CD4-positive, alpha-beta memory T cell (primary cell): ENCODE measurements at regions not wholly inside any gene's neighbourhood (a gene's known extent, or its start where the extent isn't known, plus 50 kb on each side); places are given as distances from the start of the nearest gene placed in this dataset.

Experiments used
- CTCF ChIA-PET: fragments of 350-600 bp; sonication (Branson Sonifier 250); formaldehyde crosslinking; loops from one replicate; lab custom pipeline; 2021; ENCODE audit warnings: inconsistent platforms; ENCODE audit not compliant: partially characterized antibody; lab: Charles Lee
- POLR2A ChIA-PET: fragments of 350-600 bp; sonication (Branson Sonifier 250); formaldehyde crosslinking; loops from one replicate; lab custom pipeline; 2021; ENCODE audit not compliant: partially characterized antibody; lab: Charles Lee
- DNase-seq, 5 donors: peaks; one replicate each; pipeline versions ENCODE4 v3.0.0 to v3.0.0-alpha.2; 2020 to 2022; ENCODE audit warnings: mixed read lengths in 1 of 5
- H3K27ac ChIP-seq: one replicate; pipeline ENCODE4 v1.7.0; 2013; ENCODE audit warnings: low read depth, low read length
- H3K27me3 ChIP-seq: 2 replicates; pipeline ENCODE4 v1.7.0; 2013; ENCODE audit warnings: mild to moderate bottlenecking, low read length, moderate library complexity; ENCODE audit not compliant: insufficient read depth
- H3K36me3 ChIP-seq: 2 replicates; pipeline ENCODE4 v1.7.0; 2013; ENCODE audit warnings: mild to moderate bottlenecking, low read length, moderate library complexity; ENCODE audit not compliant: insufficient read depth
- H3K4me1 ChIP-seq: 2 replicates; pipeline ENCODE4 v1.7.0; 2013; ENCODE audit warnings: mild to moderate bottlenecking, low read length, moderate library complexity; ENCODE audit not compliant: insufficient read depth
- H3K4me3 ChIP-seq, 2 donors: one replicate each; pipeline ENCODE4 v1.7.0; 2013; ENCODE audit warnings: low read length in 2 of 2, mild to moderate bottlenecking in 1 of 2
- H3K9me3 ChIP-seq, 2 donors: one replicate each; pipeline ENCODE4 v1.7.0; 2013; ENCODE audit warnings: low read length in 2 of 2, control low read depth in 1 of 2; ENCODE audit not compliant: control insufficient read depth in 1 of 2
- H3K27ac Mint-ChIP-seq, 7 donors: one replicate each; pipeline ENCODE4 v1.8.0; 2020 to 2021; ENCODE audit warnings: mixed read lengths in 7 of 7, mild to moderate bottlenecking in 6 of 7, inconsistent platforms in 3 of 7, moderate library complexity in 3 of 7
- H3K27me3 Mint-ChIP-seq, 2 donors: one replicate each; pipeline ENCODE4 v1.8.0; 2020 to 2021; ENCODE audit warnings: mixed read lengths in 2 of 2
- H3K36me3 Mint-ChIP-seq, 2 donors: one replicate each; pipeline ENCODE4 v1.8.0; 2020 to 2021; ENCODE audit warnings: mixed read lengths in 2 of 2, inconsistent platforms in 1 of 2, mild to moderate bottlenecking in 1 of 2
- H3K4me1 Mint-ChIP-seq, 4 donors: one replicate each; pipeline ENCODE4 v1.8.0; 2020 to 2021; ENCODE audit warnings: mixed read lengths in 4 of 4, mild to moderate bottlenecking in 1 of 4
- H3K4me3 Mint-ChIP-seq, 8 donors: one replicate each; pipeline ENCODE4 v1.8.0; 2020 to 2021; ENCODE audit warnings: mixed read lengths in 8 of 8, mild to moderate bottlenecking in 7 of 8, moderate library complexity in 6 of 8, inconsistent platforms in 3 of 8
- H3K9me3 Mint-ChIP-seq, 8 donors: one replicate each; pipeline ENCODE4 v1.8.0; 2020 to 2021; ENCODE audit warnings: mixed read lengths in 8 of 8, mild to moderate bottlenecking in 5 of 8, inconsistent platforms in 3 of 8, moderate library complexity in 1 of 8
- intact Hi-C: fragments of 100-400 bp; cut with micrococcal nuclease; formaldehyde crosslinking; loops from one replicate; pipeline ENCODE4 v1.15.1; 2023

DNA sequence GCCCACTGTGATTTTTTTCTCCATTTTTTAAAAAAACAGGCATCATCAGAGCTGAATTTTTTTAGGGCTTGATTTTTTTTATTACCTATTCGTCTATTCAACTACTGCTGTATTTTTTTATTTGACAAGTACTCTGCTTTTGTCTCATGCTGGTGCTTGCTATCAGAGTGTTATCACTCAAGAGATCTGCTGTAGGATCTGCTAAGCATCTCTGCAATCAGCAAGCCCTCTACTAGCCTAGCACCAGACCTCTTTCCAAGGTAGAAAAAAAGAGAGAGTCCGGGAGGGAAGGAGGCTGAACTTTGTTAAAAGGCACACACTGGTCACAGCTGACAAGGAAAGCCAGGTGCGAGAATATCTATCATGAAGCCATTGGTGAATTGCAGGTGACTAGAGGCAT, 413.8 kb upstream of the CCNH start:
- CTCF ChIA-PET: no interaction called here

DNA sequence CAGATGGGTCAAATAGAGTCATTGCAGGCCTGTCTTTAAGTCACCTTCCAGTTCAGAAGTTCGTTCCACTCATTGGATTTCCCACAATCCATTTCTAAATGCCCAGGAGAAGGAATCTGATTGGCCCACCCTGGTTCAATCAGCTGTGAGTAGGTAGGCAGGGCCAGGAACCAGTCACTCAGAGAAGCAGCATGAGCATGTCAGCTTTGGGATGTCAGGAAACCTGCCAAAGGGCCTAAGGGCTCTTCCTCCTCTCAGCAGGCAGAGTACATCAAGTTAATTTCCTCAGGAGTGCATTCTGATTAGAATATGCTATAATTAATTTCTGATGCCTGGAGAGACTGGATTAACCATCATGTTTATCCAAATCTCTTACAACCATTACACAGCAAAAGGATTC, 412.9 kb upstream of the CCNH start:
- H3K4me1 Mint-ChIP-seq: no peaks in the 10 kb centered on the region
- intact Hi-C loops: no loop called here
- H3K4me3 ChIP-seq: no peak overlapping the region
- H3K27me3 ChIP-seq: no peaks in the 10 kb centered on the region
- H3K27ac Mint-ChIP-seq: no peak overlapping the region
- peaks cover 0 to 1% of the 10 kb centered on the region in 2 donors for H3K27me3 Mint-ChIP-seq
- DNase-seq: no peak
- no peaks in the 10 kb centered on the region for H3K9me3 ChIP-seq
- no peaks in the 10 kb centered on the region for H3K36me3 Mint-ChIP-seq
- no peak overlapping the region for H3K4me3 Mint-ChIP-seq
- H3K36me3 ChIP-seq: no peaks in the 10 kb centered on the region
- peaks cover 0 to 4% (median 0%) of the 10 kb centered on the region in 8 donors for H3K9me3 Mint-ChIP-seq
- H3K4me1 ChIP-seq: no peaks in the 10 kb centered on the region
- ChIA-PET POLR2A (no interaction called here), CTCF (no interaction called here)
- no peak overlapping the region for H3K27ac ChIP-seq

More for the DNA sequence above, 413.8 kb upstream of the CCNH start:
- H3K4me3 Mint-ChIP-seq: no peak overlapping the region
- no peaks in the 10 kb centered on the region for H3K9me3 ChIP-seq
- H3K27me3 ChIP-seq: no peaks in the 10 kb centered on the region
- POLR2A ChIA-PET: no interaction called here
- intact Hi-C loops: no loop called here
- H3K27ac ChIP-seq: no peak overlapping the region
- H3K36me3 Mint-ChIP-seq: no peaks in the 10 kb centered on the region
- H3K27ac Mint-ChIP-seq: no peak overlapping the region
- H3K36me3 ChIP-seq: no peaks in the 10 kb centered on the region
- no peaks in the 10 kb centered on the region for H3K4me1 ChIP-seq
- peaks cover 0 to 1% of the 10 kb centered on the region in 2 donors for H3K27me3 Mint-ChIP-seq
- no peaks in the 10 kb centered on the region for H3K4me1 Mint-ChIP-seq
- DNase-seq: no peak
- no peak overlapping the region for H3K4me3 ChIP-seq
- peaks cover 0 to 4% (median 0%) of the 10 kb centered on the region in 8 donors for H3K9me3 Mint-ChIP-seq

DNA sequence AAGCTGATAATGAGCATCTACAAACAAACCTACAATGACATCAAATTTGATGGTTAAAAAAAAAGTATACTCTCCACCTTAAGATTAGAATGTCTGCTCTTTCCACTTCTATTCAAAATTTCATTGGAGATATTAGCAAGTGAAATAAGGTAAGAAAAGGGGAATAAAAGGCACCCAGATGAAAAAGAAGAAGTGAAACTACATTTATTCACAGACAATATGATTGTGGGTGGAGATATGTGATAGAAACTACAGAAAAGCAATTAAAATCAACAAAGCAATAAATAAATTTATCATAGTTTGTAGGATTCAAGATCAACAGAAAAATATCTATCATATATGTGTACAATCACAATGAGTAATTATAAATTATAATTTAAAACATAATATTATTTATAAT, 395.1 kb upstream of the CCNH start:
- H3K27me3 Mint-ChIP-seq: no peaks in the 10 kb centered on the region
- ChIA-PET POLR2A (no interaction called here), CTCF (no interaction called here)
- H3K4me1 ChIP-seq: no peaks in the 10 kb centered on the region
- intact Hi-C loops: no loop called here
- no peak overlapping the region for H3K4me3 Mint-ChIP-seq
- H3K27me3 ChIP-seq: no peaks in the 10 kb centered on the region
- peaks cover 0 to 5% (median under 1%) of the 10 kb centered on the region in 8 donors for H3K9me3 Mint-ChIP-seq
- no peak overlapping the region for H3K27ac ChIP-seq
- H3K4me3 ChIP-seq: no peak overlapping the region
- H3K9me3 ChIP-seq: no peaks in the 10 kb centered on the region
- H3K36me3 Mint-ChIP-seq: no peaks in the 10 kb centered on the region
- H3K4me1 Mint-ChIP-seq: no peaks in the 10 kb centered on the region
- H3K27ac Mint-ChIP-seq: no peak overlapping the region
- no peaks in the 10 kb centered on the region for H3K36me3 ChIP-seq
- DNase-seq: no peak

DNA sequence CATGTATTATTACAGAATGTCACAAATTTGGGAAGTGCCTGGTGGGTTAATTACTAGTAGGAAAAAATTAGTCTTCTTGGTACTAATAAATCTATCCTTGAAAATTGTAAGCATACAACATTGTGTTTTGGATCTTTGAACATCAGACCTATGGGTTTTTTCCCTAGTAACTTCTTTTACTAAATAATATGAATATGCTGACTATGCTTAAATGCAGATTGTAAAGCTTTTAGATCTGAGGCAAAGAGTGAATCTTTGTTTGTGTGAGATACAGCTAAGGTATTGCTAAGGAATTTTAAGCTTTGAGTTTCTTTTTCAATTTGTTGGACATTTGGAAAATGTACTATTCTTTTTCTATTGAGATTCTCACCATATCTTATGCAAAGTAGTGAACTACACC, 390.6 kb upstream of the CCNH start:
- Histone ChIP-seq H3K4me1 (no peaks in the 10 kb centered on the region), H3K36me3 (no peaks in the 10 kb centered on the region), H3K27ac (no peak overlapping the region), H3K9me3 (no peaks in the 10 kb centered on the region), H3K27me3 (no peaks in the 10 kb centered on the region), H3K4me3 (no peak overlapping the region)
- peaks cover 4% of the 10 kb centered on the region in 2 donors for H3K27me3 Mint-ChIP-seq
- no peak overlapping the region for H3K27ac Mint-ChIP-seq
- no peaks in the 10 kb centered on the region for H3K36me3 Mint-ChIP-seq
- no peaks in the 10 kb centered on the region for H3K4me1 Mint-ChIP-seq
- intact Hi-C loops: no loop called here
- DNase-seq: no peak
- no peak overlapping the region for H3K4me3 Mint-ChIP-seq
- POLR2A ChIA-PET: no interaction called here
- CTCF ChIA-PET: interaction anchor here (0.9 kb wide), 1 partner anchor 877 kb away, joined by 3 read pairs; no protein-coding TSS in a partner anchor
- H3K9me3 Mint-ChIP-seq: peaks cover 0 to 4% (median 0%) of the 10 kb centered on the region in 8 donors

DNA sequence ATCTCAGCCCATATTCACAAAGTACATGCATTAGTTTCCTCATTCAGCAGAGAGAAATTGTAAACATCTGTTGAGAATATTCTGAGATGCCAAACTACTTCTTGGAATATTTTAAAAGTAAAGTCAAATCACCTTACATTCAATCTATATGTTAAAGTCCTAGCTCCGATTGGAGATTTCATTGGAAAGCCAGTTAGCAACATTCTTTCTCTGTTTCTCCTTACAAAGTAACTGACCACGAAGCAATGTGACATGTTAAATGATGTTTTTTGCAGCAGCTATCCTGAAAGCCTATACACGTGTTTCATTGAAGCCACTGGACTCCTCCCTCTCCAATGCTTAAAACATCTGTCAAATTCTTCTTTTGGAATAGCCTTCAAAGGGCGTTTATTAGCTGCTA, 379.1 kb upstream of the CCNH start:
- DNase-seq: no peak
- no peaks in the 10 kb centered on the region for H3K9me3 Mint-ChIP-seq
- Histone ChIP-seq H3K27me3 (peaks cover 4% of the 10 kb centered on the region), H3K4me1 (no peaks in the 10 kb centered on the region), H3K36me3 (no peaks in the 10 kb centered on the region), H3K9me3 (no peaks in the 10 kb centered on the region), H3K27ac (no peak overlapping the region), H3K4me3 (no peak overlapping the region)
- no peak overlapping the region for H3K4me3 Mint-ChIP-seq
- ChIA-PET CTCF (interaction anchor here (1.4 kb wide), 1 partner anchor 11 kb away, joined by 4 read pairs; no protein-coding TSS in a partner anchor), POLR2A (no interaction called here)
- peaks cover 6% of the 10 kb centered on the region in 2 donors for H3K27me3 Mint-ChIP-seq
- H3K36me3 Mint-ChIP-seq: no peaks in the 10 kb centered on the region
- intact Hi-C loops: no loop called here
- no peaks in the 10 kb centered on the region for H3K4me1 Mint-ChIP-seq
- H3K27ac Mint-ChIP-seq: no peak overlapping the region

DNA sequence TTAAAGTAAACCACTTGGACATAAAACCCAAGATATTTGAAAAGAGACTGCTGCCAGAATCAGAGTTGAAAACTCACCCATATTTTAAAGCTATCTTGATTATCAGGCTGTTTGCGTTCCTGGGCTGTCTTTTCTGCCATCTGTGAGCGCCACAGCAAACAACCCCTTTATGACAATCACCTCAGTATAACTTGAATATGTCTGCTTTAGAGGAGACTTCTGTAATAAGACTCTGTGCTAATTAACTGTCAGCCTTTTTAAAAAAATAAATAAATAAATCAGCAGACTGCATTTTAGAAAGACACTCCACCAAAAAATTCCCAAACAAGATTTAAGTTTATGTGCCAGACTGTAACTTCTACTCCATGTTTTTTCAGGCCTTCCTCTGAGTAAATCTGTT, 375.7 kb upstream of the CCNH start:
- H3K27ac Mint-ChIP-seq: no peak overlapping the region
- no peaks in the 10 kb centered on the region for H3K36me3 Mint-ChIP-seq
- Histone ChIP-seq H3K27ac (no peak overlapping the region), H3K27me3 (peaks cover 4% of the 10 kb centered on the region), H3K9me3 (no peaks in the 10 kb centered on the region), H3K36me3 (no peaks in the 10 kb centered on the region), H3K4me3 (no peak overlapping the region), H3K4me1 (no peaks in the 10 kb centered on the region)
- H3K4me1 Mint-ChIP-seq: no peaks in the 10 kb centered on the region
- no peak for DNase-seq
- H3K9me3 Mint-ChIP-seq: no peaks in the 10 kb centered on the region
- ChIA-PET CTCF (interaction anchor here (1.5 kb wide), 1 partner anchor 903 kb away, joined by 3 read pairs; no protein-coding TSS in a partner anchor), POLR2A (no interaction called here)
- H3K27me3 Mint-ChIP-seq: peaks cover 5 to 10% of the 10 kb centered on the region in 2 donors
- H3K4me3 Mint-ChIP-seq: no peak overlapping the region
- intact Hi-C loops: no loop called here

DNA sequence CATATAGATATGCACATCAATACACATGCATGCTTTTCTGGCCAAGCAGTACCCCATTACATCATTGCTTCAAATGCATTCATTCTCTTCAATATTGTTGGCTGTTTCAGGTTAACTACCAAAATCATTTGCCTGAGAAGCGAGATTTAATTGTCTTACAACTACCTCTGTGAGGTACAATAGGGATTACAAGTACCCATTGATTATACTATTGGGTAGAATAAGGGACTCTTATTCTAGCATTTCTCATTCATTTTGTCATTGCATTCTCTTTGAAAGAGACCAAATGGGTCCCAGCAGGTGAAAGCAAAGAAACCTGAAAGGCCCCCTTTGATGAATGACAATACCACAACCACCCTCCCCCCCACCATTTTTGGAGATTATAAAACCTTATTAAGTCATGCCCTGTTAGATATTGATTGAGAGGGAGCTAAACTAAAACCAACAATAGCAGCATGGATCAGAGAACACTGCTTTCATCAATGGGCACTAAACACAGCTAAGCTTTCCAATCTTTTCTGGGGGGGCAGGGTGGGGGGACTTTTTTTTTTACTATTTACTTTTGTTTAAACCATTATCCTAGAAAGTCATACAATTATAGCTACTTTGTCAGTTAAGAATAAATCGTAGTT, 375.0 kb upstream of the CCNH start:
- ChIA-PET POLR2A (no interaction called here), CTCF (interaction anchor here (1.5 to 2.0 kb wide), 2 partner anchors 892 to 904 kb away, joined by 3 to 6 read pairs; no protein-coding TSS in a partner anchor)
- H3K27ac Mint-ChIP-seq: no peak overlapping the region
- no peaks in the 10 kb centered on the region for H3K36me3 Mint-ChIP-seq
- no peak for DNase-seq
- no peaks in the 10 kb centered on the region for H3K36me3 ChIP-seq
- no peaks in the 10 kb centered on the region for H3K9me3 ChIP-seq
- peaks cover 5 to 11% of the 10 kb centered on the region in 2 donors for H3K27me3 Mint-ChIP-seq
- intact Hi-C loops: no loop called here
- no peak overlapping the region for H3K27ac ChIP-seq
- H3K27me3 ChIP-seq: peaks cover 4% of the 10 kb centered on the region
- H3K4me1 ChIP-seq: no peaks in the 10 kb centered on the region
- H3K4me1 Mint-ChIP-seq: no peaks in the 10 kb centered on the region
- H3K4me3 Mint-ChIP-seq: no peak overlapping the region
- H3K4me3 ChIP-seq: no peak overlapping the region
- H3K9me3 Mint-ChIP-seq: no peaks in the 10 kb centered on the region
